NK-92 treated with Interleukin-12 subunit alpha and Interleukin-12 subunit beta, amount 100 ng/mL, for 24 hours (cell line): ENCODE measurements at regions not wholly inside any gene's neighbourhood (a gene's known extent, or its start where the extent isn't known, plus 50 kb on each side); places are given as distances from the start of the nearest gene placed in this dataset.

Experiments used
- DNase-seq: peaks from one replicate; lab custom pipeline; 2025; lab: John Stamatoyannopoulos, UW

DNA sequence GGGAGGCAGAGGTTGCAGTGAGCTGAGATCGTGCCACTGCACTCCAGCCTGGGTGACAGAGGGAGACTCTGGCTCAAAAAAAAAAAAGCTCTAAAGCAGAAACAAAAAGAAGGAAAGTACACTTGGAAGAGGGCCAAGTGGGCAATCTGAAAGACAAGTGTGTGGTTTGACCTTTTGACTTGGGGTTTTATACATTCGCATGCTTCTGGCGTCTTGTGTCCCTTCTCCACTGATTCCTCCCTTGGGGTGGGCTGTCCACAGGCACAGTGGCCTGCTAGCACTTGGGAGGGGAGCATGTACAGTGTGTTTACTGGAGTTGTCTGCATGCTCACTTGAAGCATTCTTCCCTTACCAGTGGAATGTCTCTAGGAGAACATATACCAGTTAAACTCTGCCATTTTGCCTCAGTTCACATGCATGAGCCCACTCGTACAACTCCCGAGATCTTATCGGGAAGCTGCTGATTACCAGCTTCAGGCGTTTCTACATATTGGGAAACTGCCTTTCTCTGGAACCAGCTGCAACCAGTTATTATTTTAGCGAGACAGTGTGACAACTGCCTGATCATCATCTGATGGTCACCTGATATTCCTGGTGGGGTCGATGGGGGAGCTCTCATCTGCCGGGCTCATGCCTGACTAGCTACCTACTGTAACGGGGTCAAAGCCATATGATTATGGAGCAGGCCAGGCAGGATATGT lies 113.5 kb upstream of the ZNF678 start:
- no peak for DNase-seq

DNA sequence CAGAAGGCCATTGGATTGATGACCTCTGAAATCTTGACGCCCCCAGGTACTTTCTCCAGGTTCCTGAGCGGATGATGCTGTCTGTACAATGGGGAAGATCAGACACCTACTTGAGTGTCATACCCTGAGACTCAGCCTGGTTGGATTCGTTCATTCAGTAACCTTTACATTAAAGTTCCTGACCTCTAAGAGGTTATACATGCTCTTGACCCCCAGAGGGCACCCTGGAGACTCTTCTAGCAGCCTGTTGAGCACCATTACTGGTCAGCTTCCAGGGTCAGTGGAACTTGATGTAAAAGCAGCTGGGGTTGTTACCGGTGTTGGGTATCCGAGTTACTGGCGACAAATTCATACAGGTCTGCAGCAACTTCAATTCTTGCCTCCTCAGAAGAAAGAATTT lies 114.3 kb upstream of the ZNF678 start:
- peak; percentile 11 for DNase-seq

DNA sequence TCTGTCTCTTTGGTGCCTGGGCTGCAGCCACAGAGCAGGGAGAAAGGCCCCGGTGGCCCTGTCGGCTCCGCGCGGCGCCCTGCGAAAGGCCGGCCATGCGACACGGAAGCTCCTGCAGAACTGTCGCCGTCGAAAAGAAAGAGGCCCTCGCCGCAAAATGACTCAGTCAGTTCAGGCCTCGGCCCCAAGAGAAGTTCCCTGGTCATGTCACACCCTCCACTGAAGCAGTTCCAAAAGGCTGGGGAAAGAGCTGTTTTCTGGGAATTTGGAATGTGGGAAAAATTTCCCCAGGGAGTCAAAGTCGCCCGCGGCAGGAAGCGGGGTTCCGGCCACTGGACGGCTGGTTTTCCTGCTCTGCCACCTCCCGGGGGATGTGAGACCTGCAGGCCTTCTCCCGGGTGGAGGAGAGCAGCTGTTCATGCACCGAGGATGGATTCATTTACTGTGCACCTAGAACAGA lies 115.8 kb upstream of the ZNF678 start:
- no peak for DNase-seq

DNA sequence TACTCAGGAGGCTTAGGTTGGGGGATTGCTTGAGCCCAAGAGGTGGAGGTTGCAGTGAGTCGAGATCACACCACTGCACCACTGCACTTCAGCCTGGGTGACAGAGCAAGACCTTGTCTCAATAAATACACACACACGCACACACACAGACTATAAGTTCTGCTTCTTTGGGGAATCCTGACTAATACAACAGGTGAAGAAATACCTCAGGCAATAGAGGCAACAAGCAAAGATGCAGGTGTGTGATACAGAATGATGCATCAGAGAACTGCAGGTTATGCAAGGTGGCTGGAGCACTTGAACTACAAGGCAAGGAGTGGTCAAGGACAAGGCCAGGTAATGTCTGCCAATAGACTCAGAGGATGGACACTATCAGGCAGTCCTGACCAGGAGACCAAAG lies 117.6 kb upstream of the ZNF678 start:
- no peak for DNase-seq

DNA sequence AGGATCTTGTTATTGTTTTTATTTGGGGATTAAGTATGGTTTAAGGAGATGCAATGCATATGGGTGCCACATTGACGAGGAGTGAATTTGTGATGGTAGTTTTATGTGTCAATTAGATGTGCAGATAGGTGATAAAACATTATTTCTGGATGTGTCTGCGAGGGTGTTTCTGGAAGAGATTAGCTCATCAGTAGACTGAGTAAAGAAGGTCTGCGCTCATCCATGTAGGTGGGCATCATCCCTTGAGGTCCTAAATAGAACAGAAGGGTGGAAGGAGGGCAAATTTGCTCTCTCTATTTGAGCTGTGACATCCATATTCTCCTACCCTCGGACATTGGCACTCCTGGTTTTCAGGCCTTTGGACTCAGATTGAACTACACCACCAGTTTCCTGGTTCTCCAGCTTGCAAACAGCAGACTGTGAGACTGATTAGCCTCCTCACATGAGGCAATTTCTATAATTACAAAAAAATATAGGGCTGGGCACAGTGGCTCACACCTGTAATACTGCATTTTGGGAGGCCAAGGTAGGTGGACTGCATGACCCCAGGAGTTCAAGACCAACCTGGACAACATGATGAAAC lies 118.2 kb upstream of the ZNF678 start:
- DNase-seq: no peak

DNA sequence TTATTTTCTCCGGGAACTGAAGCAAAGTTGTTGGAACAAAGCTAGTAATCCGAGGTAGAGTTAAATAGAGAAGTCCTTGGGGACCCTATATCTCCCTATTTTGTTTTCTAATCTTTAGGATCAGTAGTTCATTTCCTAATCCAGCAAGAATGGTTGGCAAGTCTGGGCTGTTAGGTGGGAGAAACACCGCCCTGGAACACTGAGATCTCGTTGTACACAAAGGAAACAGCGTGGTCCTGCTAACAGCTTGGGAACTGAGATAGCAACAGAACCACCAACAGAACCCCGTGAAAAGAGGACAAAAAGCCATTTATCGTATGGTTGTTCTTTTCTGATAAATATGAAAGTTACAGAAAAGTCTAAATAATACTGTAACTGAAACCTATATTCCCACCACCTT lies 121.9 kb upstream of the CDC42BPA start:
- no peak for DNase-seq

DNA sequence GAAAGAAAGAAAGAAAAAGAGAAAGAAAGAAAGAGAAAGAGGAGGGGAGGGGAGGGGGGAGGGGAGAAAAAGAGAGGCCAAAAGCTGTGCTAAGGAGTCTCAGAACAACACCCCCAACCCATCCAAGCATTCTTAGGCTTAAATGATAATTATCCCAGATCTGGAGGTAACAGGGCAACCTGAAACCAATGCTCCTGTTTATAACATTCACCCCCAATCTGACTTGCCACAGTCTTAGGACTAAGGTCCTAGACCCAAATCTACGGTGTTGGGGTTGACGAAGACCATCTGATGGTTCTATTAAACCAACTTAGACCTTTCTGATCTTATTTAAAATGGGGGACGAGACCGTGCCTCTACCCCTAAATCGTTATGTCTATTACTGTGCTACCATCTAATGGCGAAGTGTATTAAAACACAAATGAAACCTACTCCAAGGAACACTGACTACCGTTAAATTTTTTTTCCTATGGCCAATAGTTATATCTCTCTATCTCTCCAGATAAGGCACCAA lies 119.3 kb upstream of the CDC42BPA start:
- no peak for DNase-seq

DNA sequence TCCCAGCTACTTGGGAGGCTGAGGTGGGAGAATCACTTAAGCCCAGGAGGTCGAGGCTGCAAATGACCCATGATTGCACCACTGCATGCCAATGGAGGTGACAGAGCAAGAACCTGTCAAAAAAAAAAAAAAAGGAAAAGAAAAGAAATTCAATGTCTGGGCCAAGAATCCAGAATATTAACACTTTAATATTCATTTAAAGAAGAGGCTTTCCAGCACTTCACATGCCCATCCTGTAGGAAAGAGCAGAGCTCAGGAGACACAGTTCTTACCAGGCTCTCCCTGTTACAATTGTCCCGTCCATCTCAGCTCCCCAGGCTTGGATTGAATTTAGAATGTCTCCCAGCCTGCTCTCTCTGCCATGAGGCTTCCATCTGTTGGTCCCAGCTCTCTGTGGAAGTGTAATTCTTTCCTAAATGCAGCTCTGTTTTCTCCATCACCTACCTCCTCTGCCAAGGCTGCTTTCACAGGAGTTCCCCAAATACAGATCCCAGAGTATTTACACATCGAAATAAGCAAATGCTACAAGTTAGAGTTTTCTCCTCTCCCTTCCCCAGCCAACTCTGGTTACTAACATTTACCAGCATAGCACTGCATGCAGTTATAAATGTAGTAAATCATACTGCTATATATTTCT lies 116.6 kb upstream of the CDC42BPA start:
- DNase-seq: no peak

DNA sequence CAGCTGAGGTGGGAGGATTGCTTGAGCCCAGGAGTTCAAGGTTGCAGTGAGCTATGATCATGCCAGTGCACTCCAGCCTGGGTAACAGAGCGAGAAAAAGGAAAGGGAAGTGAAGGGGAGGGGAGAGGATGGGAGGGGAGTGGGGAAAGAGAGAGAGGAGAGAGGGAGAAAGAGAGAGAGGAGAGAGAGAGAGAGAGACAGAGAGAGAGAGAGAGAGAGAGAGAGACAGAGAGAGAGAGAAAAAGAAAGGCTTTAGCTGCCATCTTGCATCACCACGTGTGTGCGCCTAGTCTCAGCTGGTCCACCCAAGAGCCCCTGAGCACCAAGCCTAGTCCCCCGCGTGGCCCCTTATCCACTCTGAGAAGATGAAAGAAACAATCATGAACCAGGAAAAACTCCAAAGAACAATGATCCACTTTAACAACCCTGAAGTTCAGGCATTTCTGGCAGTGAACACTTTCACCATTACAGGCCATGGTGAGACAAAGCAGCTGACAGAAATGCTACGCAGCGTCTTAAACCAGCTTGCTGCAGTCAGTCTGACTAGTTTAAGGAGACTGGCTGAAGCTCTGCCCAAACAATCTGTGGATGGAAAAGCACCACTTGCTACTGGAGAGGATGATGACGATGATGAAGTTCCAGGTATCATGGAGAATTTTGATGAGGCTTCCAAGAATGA lies 115.5 kb upstream of the CDC42BPA start:
- DNase-seq: no peak

DNA sequence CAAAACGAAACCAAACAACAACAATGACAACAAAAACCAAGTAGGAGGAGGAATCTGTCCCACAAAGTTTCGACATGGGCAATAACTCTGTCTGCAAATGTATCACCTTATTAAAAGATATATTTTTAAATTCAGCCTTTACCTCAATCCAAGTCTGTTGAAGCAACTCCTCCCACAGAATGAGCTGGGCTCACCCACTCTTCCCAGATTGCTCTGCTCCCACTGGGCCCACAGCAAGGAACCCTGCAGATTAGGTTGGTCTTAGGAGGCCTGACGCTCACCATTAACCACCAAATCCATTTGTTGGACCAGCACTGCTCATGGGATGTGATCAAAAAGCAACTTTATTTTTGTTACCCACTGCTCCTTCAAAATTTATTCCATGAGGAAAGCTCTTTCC lies 114.7 kb upstream of the CDC42BPA start:
- no peak for DNase-seq

DNA sequence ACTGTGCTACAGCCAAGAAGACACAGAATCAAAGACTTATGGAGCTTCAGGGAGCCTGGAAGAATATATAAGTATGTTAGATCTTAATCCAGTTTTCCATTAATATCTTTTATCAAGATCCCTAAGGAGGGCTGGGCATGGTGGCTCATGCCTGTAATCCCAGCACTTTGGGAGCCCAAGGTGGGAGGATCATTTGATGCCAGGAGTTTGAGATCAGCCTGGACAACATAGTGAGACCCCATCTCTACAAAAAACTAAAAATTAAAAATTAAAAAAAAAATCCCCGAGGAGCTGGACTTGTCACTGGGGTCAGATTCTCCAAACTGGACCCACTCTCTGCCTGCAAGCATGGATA lies 113.9 kb upstream of the CDC42BPA start:
- DNase-seq: no peak

DNA sequence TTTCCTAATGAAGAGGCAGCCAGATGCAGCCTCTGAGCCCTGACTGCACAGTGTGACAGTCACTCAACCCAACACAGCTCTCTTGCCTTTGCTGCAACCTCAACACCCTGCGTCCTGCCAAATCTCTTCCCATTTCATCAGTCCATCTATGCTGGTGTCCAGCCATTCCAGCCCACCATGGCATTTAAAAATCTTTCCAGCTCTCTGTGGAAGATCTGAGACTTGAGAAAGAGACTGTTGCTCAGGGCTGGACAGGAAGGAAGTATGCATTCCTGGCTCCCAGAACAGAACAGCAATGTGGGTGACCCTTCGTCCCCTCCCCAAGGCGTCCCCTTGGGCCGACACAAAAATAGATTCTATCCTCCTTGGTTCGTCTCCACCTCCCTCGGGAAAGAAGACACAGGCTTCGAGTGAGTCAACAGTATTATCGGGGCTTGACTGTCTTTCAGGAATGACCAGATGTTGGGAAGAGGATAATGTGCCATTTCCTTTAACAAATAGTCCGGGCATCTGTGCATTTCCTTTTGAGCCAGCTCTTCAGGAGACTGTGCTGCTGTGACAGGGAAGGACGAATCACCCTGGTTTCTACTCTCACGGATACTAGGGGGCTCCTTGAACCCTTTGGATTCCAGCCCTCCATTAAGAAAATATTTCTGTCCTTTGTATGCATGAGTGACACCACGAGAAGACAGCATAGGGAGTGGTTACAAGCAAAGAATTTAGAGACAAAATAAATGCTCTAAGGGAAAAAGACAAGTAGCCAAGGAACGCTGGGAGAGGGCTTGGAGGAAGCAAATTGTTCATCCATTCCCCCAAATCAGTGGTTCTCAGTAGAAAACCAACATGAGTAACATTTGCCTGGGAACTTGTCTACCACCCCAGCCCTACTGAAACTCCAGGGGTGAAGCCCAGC lies 111.4 kb upstream of the CDC42BPA start:
- DNase-seq: no peak

DNA sequence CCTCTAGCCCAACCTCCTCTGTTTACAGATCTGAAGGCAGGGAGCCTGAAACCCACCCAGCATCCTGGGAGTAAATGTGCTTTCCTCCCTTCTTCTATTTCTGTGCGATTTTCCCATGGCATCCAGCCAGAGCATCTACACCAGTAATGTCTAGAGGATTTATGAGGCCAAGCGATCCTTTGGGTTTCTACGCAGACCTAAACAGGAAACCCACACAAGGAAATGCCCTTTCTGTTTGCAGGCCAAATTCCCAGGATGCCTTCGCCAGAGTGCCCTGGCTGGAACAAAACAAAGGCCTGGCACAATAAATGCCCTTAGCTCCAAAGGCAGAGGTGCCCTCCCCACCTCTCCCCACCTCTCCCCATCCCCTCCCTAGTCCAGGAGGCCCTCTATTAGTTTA lies 110.5 kb upstream of the CDC42BPA start:
- no peak for DNase-seq

DNA sequence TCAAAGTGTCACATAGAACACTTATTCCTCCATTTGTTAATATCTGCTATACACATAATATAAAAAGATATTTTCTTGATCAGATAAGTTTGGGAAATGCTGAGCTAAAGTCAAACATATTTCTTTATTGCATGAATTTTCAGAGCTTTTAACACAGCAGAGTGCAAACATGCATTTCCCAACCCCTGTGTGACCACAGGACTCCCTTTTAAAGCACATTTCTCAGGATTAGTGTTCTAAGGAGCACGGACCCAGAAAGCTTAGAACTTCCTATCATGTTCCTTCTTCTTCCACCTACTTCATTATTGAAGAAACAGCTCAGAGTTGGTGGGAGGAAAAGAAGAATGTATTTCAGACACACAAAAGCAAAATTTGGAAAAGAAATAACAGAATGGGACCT lies 109.1 kb upstream of the CDC42BPA start:
- no peak for DNase-seq

DNA sequence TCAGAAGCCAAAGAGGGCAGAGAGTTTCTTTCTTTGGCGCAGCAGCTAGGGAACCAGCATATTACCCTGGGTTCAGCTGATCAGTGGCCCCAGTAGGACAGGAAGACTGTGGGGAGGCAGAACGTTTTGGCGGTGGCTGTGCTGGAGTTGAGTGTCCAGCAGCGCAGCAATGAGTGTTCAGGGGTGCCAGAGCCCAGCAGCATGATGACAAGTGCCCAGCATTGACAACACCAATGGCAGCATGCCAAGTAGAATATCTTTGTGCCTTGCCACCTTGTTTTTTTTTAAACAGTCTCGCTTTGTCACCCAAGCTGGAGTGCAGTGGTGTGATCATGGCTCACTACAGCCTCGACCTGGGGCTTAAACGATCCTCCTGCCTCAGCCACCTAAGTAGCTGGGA lies 106.7 kb upstream of the CDC42BPA start:
- DNase-seq: no peak

DNA sequence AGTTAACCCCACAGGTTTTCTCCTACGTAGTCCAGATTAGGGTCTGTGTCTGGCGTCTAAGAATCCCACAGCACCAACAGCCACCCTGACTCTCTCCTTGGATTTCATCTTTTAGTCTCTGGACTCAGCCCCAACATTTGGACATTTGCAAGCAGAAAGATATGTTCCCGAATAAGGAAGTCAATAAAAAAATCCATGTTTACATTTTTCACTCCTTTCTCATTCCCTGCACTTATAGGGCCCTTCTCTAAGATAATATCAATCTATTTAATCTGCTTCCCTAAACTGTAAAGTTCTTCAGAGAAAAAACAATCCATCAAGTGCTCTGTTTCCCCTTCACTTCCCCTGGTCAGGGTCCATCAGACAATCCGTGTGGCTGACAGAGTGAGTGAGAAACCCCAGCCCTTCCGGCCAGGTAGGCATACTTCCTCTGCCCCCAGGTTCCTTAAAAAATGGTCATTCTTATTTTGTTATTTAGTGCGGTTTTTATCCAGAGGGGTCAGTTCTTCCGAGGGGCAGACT lies 105.9 kb upstream of the CDC42BPA start:
- no peak for DNase-seq

DNA sequence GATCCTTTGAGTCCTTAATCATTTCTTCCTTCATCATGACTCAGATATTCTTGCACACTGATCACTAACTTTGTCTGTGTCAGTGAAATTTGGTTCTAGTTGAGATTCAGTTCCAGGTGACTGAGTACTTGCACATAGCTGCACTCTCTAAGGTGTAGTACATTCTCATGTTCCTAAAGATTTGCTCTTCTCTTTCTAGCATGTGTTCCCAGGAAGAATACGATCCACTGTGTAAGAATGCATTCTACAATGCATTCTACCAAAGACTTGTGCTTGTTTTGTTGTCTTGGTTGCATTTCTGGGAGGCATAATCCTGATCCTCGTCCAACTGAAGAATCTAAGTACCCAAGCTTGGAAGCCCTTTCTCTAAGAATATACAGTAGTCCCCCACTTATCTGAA lies 104.3 kb upstream of the CDC42BPA start:
- DNase-seq: no peak

DNA sequence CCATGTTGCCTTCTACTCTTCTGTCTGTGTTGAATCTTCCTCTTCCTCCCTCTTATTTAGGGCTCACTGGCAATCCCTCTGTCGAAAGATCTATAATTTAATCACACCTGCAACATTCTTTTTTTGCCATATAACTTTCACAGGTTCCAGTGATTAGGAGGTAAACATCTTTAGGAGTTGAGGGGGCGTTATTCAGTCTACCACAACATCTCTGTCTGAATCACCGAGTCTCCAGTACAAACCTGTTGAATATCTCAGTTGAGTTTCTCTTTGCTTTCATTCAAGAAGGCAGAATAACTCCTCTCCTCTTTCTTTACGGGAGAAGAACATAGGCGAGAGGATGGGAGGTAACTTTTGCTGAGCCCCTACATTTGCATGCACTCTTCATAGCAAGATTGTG lies 101.9 kb upstream of the CDC42BPA start:
- DNase-seq: no peak

DNA sequence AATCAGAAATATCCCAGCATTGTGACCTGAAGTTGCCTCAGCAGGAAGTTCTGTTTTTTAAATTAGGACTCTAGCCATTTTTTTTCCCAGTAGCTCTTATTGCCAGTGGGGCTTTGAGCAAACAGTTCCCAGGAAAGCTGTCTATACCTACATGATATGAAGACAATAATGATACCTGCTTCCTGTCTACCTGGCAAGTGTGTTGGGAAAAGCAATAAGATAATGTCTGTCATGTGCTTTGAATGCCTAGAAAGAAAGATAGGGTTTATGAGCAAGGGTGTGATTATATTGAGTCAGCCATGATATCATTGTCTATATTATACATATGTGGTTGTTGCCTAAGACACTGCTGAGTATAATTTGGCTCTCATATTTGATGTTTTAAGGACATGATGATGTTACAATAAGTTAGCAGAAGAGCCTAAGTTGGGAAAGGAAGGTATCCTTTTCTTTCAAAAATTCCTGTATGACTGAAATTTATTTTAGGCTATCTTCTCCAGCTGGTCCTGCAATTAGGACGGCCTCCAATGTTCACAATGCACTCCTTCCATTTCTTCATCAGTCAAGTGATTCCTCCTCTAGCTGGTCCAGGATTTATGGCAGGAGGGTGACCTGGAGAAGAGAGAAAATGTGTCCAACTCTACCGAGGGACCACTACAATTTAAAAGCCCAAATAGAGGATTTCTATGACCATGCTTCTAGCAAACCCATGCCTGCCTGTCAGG lies 99.6 kb upstream of the CDC42BPA start:
- DNase-seq: no peak

DNA sequence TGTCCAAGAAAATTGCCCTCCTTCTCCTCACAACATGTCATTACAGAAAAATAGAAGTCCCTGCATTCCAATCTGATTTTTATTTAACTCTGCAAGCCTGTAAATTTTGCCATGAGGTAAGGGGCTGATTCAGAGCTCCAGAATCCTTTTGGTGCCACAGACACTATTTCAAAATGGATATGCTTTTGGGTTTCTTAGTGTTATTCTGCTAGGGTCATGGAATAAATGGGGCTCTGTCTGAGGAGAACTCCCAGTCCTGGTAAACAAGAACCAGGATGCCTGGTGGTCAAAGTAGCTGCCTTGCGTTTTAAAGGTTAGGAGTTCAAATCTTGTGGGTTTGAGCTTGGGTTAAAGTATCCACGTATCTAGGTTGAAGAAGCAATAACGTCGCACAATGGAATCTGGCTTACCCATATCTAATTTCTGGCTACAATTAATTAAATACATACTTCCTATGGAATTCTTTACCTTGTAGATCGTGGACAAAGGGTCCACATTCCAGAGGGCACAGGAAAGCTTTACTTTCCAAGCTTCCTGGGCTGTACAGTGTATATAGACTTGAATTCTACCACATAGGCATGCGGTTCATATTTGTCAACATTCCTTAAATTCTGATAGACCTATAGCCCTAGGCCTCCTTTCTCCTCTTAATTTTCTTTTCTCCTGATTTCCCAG lies 98.0 kb upstream of the CDC42BPA start:
- no peak for DNase-seq
